ENCODE measurements at regions not wholly inside any gene's neighbourhood (a gene's known extent, or its start where the extent isn't known, plus 50 kb on each side); places are given as distances from the start of the nearest gene placed in this dataset.

DNA sequence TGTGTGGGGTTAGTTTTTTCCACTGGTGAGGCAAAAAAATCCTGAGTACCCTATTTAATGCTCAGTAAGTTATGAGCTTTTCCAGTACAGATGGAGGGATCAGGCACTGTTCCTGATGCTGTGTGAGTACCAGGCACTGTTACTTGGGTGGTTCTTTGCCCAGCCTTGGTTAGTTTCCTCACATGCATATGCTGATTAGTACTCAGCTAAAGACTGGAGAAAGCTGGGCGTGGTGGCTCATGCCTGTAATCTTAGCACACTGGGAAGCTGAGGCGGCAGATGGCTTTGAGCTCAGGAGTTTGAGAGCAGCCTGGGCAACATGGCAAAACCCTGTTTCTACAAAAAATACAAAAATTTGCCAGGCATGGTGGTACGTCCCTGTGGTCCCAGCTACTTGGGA is 210.3 kb upstream of the SGO1 start (continued):
- no peak for TF ChIP-seq CBX8 (IDR thresholded peaks at IDR 0.05; ENCODE audit: borderline replicate concordance, low read depth, low read length)
